Osteocyte (in vitro differentiated cells): ENCODE measurements at regions not wholly inside any gene's neighbourhood (a gene's known extent, or its start where the extent isn't known, plus 50 kb on each side); places are given as distances from the start of the nearest gene placed in this dataset.
"Not testable (repeated sequence)": the region's sequence is repeated elsewhere in the genome, so short reads cannot be mapped to it uniquely, and the experiment has no call there.

Experiments
- DNase-seq: peaks from one replicate; pipeline ENCODE4 v3.0.0; 2021; ENCODE audit warnings: mixed read lengths; ENCODE audit not compliant: unreplicated experiment; ENCODE audit errors: extremely low spot score
- H3K27ac Mint-ChIP-seq: one replicate; pipeline ENCODE4 v1.8.0; 2021; ENCODE audit warnings: mild to moderate bottlenecking, mixed read lengths; ENCODE audit not compliant: unreplicated experiment
- H3K27me3 Mint-ChIP-seq: one replicate; pipeline ENCODE4 v1.8.0; 2021; ENCODE audit warnings: mixed read lengths; ENCODE audit not compliant: unreplicated experiment
- H3K36me3 Mint-ChIP-seq: one replicate; pipeline ENCODE4 v1.8.0; 2021; ENCODE audit warnings: mixed read lengths; ENCODE audit not compliant: unreplicated experiment
- H3K4me1 Mint-ChIP-seq: one replicate; pipeline ENCODE4 v1.8.0; 2021; ENCODE audit warnings: mixed read lengths; ENCODE audit not compliant: unreplicated experiment
- H3K4me3 Mint-ChIP-seq: one replicate; pipeline ENCODE4 v1.8.0; 2021; ENCODE audit warnings: mild to moderate bottlenecking, moderate library complexity, mixed read lengths; ENCODE audit not compliant: unreplicated experiment
- H3K9me3 Mint-ChIP-seq: one replicate; pipeline ENCODE4 v1.8.0; 2021; ENCODE audit warnings: mixed read lengths; ENCODE audit not compliant: unreplicated experiment
- CTCF ChIP-seq: fragments of 200-600 bp; sonication (generic); IDR thresholded peaks from 2 replicates; pipeline ENCODE4 v1.5.0; 2021; ENCODE audit warnings: antibody characterized with exemption, mild to moderate bottlenecking, moderate library complexity

- Mint-ChIP-seq H3K27me3 (no peaks in the 10 kb centered on the region), H3K9me3 (peaks cover 41% of the 10 kb centered on the region), H3K4me1 (no peaks in the 10 kb centered on the region), H3K4me3 (no peak overlapping the region), H3K36me3 (no peaks in the 10 kb centered on the region), H3K27ac (no peak overlapping the region)
- peak; percentile 76 for DNase-seq
- no peak for TF ChIP-seq CTCF
These were observed 578.1 kb downstream of the KCNJ18 start for GRCh38 chr17:22270381-22270780.

- H3K27ac Mint-ChIP-seq, H3K4me3 Mint-ChIP-seq, H3K4me1 Mint-ChIP-seq, H3K36me3 Mint-ChIP-seq, H3K27me3 Mint-ChIP-seq: not testable (repeated sequence)
- DNase-seq, result peak; percentile 69
- peaks cover 41% of the 10 kb centered on the region for H3K9me3 Mint-ChIP-seq
These were observed 578.5 kb downstream of the KCNJ18 start for GRCh38 chr17:22270809-22271208.

GRCh38 chr17:22272363-22273146 lies 580.2 kb downstream of the KCNJ18 start:
- Mint-ChIP-seq H3K9me3 (peaks cover 55% of the 10 kb centered on the region), H3K36me3 (no peaks in the 10 kb centered on the region)

GRCh38 chr17:22273308-22273707 lies 581.0 kb downstream of the KCNJ18 start:
- H3K27ac Mint-ChIP-seq, result no peak overlapping the region
- no peak for TF ChIP-seq CTCF
- no peaks in the 10 kb centered on the region for H3K27me3 Mint-ChIP-seq
- H3K4me3 Mint-ChIP-seq, result no peak overlapping the region
- DNase-seq, result no peak
- no peaks in the 10 kb centered on the region for H3K36me3 Mint-ChIP-seq
- H3K9me3 Mint-ChIP-seq, result peaks cover 55% of the 10 kb centered on the region
- no peaks in the 10 kb centered on the region for H3K4me1 Mint-ChIP-seq

More at GRCh38 chr17:22272363-22273146, 580.2 kb downstream of the KCNJ18 start:
- Mint-ChIP-seq H3K27ac (no peak overlapping the region), H3K4me1 (no peaks in the 10 kb centered on the region), H3K4me3 (no peak overlapping the region), H3K27me3 (no peaks in the 10 kb centered on the region)
- peak; percentile 77 for DNase-seq
- TF ChIP-seq CTCF, result no peak

GRCh38 chr17:22277595-22277994 lies 585.3 kb downstream of the KCNJ18 start:
- no peak overlapping the region for H3K27ac Mint-ChIP-seq
- H3K4me3 Mint-ChIP-seq, result no peak overlapping the region
- no peak for DNase-seq
- no peaks in the 10 kb centered on the region for H3K27me3 Mint-ChIP-seq
- peaks cover 50% of the 10 kb centered on the region for H3K9me3 Mint-ChIP-seq
- no peaks in the 10 kb centered on the region for H3K4me1 Mint-ChIP-seq
- no peak for TF ChIP-seq CTCF
- no peaks in the 10 kb centered on the region for H3K36me3 Mint-ChIP-seq
